Osteocyte (in vitro differentiated cells): ENCODE measurements at regions not wholly inside any gene's neighbourhood (a gene's known extent, or its start where the extent isn't known, plus 50 kb on each side); places are given as distances from the start of the nearest gene placed in this dataset.

Experiments
- DNase-seq: peaks from one replicate; pipeline ENCODE4 v3.0.0; 2021; ENCODE audit warnings: mixed read lengths; ENCODE audit not compliant: unreplicated experiment; ENCODE audit errors: extremely low spot score
- H3K27ac Mint-ChIP-seq: one replicate; pipeline ENCODE4 v1.8.0; 2021; ENCODE audit warnings: mild to moderate bottlenecking, mixed read lengths; ENCODE audit not compliant: unreplicated experiment
- H3K27me3 Mint-ChIP-seq: one replicate; pipeline ENCODE4 v1.8.0; 2021; ENCODE audit warnings: mixed read lengths; ENCODE audit not compliant: unreplicated experiment
- H3K36me3 Mint-ChIP-seq: one replicate; pipeline ENCODE4 v1.8.0; 2021; ENCODE audit warnings: mixed read lengths; ENCODE audit not compliant: unreplicated experiment
- H3K4me1 Mint-ChIP-seq: one replicate; pipeline ENCODE4 v1.8.0; 2021; ENCODE audit warnings: mixed read lengths; ENCODE audit not compliant: unreplicated experiment
- H3K4me3 Mint-ChIP-seq: one replicate; pipeline ENCODE4 v1.8.0; 2021; ENCODE audit warnings: mild to moderate bottlenecking, moderate library complexity, mixed read lengths; ENCODE audit not compliant: unreplicated experiment
- H3K9me3 Mint-ChIP-seq: one replicate; pipeline ENCODE4 v1.8.0; 2021; ENCODE audit warnings: mixed read lengths; ENCODE audit not compliant: unreplicated experiment
- CTCF ChIP-seq: fragments of 200-600 bp; sonication (generic); IDR thresholded peaks from 2 replicates; pipeline ENCODE4 v1.5.0; 2021; ENCODE audit warnings: antibody characterized with exemption, mild to moderate bottlenecking, moderate library complexity

GRCh38 chr13:34070006-34070405 is 252.1 kb downstream of the RFC3 start:
- peaks cover 6% of the 10 kb centered on the region for H3K36me3 Mint-ChIP-seq
- H3K27me3 Mint-ChIP-seq = no peaks in the 10 kb centered on the region
- peaks cover 19% of the 10 kb centered on the region for H3K9me3 Mint-ChIP-seq
- no peak overlapping the region for H3K4me3 Mint-ChIP-seq
- no peak for DNase-seq
- no peak for TF ChIP-seq CTCF
- no peak overlapping the region for H3K27ac Mint-ChIP-seq
- H3K4me1 Mint-ChIP-seq = no peaks in the 10 kb centered on the region

- no peak for TF ChIP-seq CTCF
These were observed 252.8 kb downstream of the RFC3 start for GRCh38 chr13:34070544-34071303.

GRCh38 chr13:34076319-34076718 is 258.4 kb downstream of the RFC3 start:
- TF ChIP-seq CTCF = no peak
- no peak overlapping the region for H3K4me3 Mint-ChIP-seq
- peaks cover 11% of the 10 kb centered on the region for H3K9me3 Mint-ChIP-seq
- H3K27me3 Mint-ChIP-seq = no peaks in the 10 kb centered on the region
- DNase-seq = no peak
- peaks cover 6% of the 10 kb centered on the region for H3K36me3 Mint-ChIP-seq
- peak overlapping the region; percentile 37 for H3K27ac Mint-ChIP-seq
- peaks cover 15% of the 10 kb centered on the region for H3K4me1 Mint-ChIP-seq

More at GRCh38 chr13:34070544-34071303, 252.8 kb downstream of the RFC3 start:
- no peaks in the 10 kb centered on the region for H3K27me3 Mint-ChIP-seq
- H3K36me3 Mint-ChIP-seq = peaks cover 6% of the 10 kb centered on the region
- no peak for DNase-seq
- no peak overlapping the region for H3K27ac Mint-ChIP-seq
- H3K9me3 Mint-ChIP-seq = peaks cover 19% of the 10 kb centered on the region
- H3K4me1 Mint-ChIP-seq = no peaks in the 10 kb centered on the region
- no peak overlapping the region for H3K4me3 Mint-ChIP-seq

- Mint-ChIP-seq H3K27me3 (no peaks in the 10 kb centered on the region), H3K4me3 (peak overlapping the region; percentile 30), H3K27ac (peak overlapping the region; percentile 42), H3K36me3 (peaks cover 6% of the 10 kb centered on the region), H3K9me3 (peaks cover 11% of the 10 kb centered on the region), H3K4me1 (peaks cover 15% of the 10 kb centered on the region)
- TF ChIP-seq CTCF = peak; percentile 74
- DNase-seq = no peak
These were observed 259.2 kb downstream of the RFC3 start for GRCh38 chr13:34076943-34077703.

GRCh38 chr13:34078334-34078999 is 260.5 kb downstream of the RFC3 start:
- DNase-seq = no peak
- Mint-ChIP-seq H3K4me1 (peaks cover 15% of the 10 kb centered on the region), H3K4me3 (no peak overlapping the region), H3K27me3 (no peaks in the 10 kb centered on the region), H3K9me3 (peaks cover 7% of the 10 kb centered on the region), H3K36me3 (peaks cover 6% of the 10 kb centered on the region), H3K27ac (no peak overlapping the region)
- TF ChIP-seq CTCF = no peak
